HG03575 (cell line): ENCODE measurements at regions not wholly inside any gene's neighbourhood (a gene's known extent, or its start where the extent isn't known, plus 50 kb on each side); places are given as distances from the start of the nearest gene placed in this dataset.

Source experiments
- ATAC-seq: cut with Tn5 transposase; IDR thresholded peaks from one replicate; pipeline ENCODE4 v1.9.1; 2021; ENCODE audit not compliant: unreplicated experiment, insufficient number of reproducible peaks, low FRiP score; ENCODE audit errors: extremely low read depth

DNA sequence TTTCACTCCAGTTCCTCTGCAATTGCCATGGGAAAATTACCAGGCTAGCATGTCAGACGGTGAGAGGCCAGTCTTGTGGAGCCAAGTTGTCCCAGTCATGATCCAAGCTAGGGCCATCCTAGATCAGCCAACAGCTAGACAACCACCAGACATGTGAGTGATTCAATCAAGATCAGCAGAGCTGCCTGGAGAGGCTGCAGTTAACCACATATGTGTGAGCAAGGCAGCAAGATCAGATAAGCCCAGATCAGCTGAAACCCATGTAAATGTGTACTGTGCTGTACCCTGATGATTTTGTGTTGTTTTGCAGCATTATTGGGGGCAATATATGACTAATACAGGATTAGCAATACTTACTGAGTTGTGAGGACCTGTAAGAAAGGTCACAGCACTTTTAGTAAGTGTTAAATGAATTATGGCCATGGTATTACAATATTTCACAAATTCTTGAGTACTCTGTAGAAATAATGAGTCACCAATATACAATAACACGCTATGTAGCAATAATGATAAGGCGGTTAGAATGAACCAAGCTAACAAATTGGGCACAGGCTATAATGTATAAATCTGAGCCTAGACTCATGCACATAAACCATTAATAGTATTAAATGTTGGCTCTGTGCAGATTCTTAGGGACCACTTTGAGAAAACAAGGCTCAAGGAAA lies 91.4 kb downstream of the SUDS3 start:
- no peak for ATAC-seq

DNA sequence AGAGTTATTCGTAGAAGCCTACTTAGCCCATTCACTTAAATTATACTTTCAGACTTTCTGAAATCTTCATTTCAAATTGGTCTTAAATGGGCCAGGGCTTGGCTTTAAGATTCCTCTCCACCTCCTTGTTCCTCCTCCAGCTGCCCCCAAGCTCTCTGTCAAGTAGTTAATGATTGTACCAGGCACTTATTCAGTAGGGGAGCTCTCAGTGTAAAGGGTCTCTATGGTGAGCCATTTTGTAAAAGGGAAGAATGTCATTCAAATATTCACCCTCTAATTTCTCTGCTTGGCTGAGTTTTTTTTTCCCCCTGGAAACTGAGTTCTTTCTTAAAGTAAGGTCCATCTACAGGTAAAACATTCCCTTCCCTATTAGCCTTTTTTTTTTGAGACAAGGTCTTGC lies 96.6 kb downstream of the SUDS3 start:
- no peak for ATAC-seq

DNA sequence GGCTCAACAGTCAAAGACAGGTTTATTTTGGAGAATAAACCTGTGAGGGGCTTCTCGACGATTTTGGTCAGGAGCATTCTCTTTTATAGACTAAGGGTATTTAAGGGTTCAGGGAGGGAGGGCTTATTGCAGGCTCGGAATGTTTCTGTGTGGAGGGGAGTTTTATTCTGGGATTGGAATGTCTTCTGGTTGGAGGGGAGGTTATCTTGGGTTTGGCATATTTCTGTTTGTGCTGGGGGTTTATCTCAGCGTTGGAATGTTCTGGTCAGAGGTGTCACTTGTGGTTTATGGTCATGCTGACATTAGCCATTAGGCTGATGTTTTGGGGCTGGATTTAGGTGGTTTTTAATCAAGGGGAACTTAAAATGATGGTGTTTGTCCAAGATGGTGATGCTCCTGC lies 103.9 kb downstream of the SUDS3 start:
- ATAC-seq, result no peak

DNA sequence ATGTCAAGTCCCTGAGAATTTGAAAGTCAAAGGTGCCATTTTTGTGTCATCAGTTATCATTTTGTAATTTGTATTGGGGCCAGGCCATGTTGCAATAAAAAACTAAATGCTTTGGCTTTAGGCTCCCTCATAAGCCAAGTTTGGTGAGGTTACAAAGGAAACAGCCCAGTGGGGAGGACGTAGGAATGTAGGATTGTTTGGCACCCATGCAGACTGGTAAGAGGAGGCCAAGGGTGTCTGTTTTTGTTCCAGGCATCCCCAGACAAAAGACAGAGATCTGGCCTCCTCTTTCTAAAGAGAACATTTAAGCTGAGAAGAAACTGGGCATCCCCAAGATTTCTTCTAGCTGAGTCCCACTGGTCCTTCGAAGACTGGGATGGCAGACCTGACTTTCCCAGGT lies 111.7 kb downstream of the SUDS3 start:
- ATAC-seq, result no peak

DNA sequence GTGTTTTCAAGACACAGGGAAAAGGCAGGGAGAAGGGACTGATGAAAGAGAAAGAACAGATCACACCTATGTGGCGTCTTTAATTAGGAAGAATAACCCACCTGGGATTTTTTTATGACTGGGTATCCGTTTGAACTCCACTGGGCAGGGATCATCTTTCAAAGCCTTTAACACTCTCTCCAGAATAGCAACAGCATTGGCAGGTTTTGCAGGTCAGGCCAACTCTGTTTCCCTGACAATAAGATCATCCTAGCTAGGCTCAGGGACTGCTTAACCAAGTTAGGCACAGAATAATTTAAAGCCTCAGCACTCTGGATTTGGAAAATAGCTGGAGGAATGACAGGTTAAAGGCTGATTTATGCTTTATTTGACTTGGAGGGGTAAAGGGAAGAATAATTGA lies 117.6 kb downstream of the SUDS3 start:
- ATAC-seq, result no peak

DNA sequence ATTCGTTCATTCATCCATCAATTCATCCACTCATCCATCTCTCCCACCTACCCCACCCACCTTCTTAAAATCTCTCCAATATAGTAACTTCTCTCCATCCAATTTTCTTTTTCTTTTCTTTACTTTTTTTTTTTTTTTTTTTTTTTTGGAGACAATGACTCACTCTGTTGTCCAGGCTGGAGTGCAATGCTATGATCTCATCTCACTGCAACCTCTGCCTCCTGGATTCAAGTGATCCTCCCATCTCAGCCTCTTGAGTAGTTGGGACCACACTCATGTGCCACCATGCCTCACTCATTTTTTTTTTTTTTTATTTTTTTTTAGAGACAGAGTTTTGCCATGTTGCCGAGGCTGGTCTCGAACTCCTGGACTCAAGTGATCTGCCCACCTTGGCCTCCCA lies 118.4 kb downstream of the SUDS3 start:
- no peak for ATAC-seq

DNA sequence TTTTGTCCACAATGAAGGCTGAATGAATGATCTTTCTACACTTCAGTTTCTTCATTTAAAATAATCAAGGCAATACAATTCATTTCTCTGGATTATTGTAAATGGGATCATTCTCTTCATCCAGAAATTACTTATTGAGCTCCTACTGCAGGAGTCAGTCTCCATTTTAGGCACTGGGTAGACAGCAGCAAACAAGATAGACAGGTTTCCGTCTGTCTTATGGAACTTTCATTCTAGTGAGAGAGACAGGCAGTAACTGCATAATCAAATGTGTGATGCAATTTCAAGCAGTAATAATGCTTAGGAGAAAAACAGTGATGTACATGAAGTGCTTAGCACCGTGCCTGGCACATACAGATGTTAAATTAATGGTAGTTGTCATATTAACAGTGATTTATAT lies 118.9 kb downstream of the SUDS3 start:
- ATAC-seq, result no peak

DNA sequence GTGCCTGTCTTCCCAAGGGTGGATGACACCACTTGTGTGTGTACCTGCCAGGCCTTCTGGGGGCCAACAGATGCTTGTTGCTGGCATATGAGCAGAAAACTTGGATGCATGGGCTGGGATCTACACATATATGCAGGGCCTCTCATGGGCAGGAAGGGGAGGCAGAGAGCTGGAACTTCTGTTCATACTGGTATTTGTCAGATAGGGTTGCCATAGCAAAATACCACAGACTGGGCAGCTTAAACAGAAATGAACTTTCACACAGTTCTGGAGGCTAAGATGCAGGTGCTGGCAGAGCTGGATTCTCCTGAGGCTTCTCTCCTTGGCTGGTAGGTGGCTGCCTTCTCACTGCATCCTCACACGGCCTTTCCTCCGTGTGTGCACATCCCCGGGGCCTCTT lies 121.8 kb downstream of the SUDS3 start:
- ATAC-seq, result no peak

DNA sequence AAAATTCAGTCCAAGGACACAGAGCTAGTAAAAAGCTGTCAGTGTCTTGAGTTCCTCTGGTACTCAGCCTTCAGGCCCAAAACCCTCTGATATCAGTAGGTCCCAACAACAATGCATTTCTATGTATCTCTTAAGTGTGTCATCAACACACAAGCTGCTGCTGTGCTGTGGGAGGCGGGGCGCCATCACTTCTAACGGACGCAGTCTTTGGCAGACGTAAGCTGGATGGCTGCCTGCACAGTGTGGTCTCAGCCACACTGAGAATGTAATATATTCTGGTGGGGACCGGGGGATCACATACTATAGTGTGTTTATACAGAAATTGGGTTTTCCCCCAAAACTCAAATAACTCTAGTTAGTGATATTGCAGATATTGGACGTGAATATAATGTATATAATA lies 123.9 kb downstream of the SUDS3 start:
- ATAC-seq, result no peak

DNA sequence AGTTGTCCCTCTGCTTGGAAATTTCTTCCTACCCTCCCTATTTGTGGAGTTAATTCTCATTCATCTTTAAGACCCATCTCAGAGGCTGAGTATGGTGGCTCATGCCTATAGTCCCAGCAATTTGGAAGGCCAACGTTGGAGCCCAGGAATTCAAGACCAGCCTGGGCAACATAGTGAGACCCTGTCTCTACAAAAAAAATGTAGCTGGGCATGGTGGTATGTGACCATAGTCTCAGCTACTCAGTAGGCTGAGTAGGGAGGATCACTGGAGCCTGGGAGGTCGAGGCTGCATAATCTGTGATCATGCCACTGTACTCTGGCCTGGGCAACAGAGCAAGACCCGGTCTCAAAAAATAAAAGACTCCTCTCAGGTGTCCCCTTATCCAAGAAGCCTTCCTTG lies 125.1 kb downstream of the SUDS3 start:
- no peak for ATAC-seq

DNA sequence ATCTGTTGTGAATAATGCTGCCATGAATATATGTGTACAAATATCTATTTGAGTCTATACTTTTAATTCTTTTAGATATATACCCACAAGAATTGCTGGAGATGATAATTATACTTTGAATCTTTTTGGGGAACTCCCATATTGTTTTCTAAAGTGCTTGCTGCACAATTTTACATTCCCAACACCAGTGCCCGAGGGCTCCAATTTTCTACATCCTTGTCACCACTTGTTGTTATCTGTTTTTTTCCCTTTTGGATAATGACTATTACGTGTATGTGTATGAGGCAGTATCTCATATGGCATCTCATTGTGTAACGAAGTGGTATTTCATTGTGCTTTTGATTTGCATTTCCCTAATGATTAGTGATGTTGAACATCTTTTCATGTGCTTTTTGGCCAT lies 127.1 kb downstream of the SUDS3 start:
- ATAC-seq, result no peak

DNA sequence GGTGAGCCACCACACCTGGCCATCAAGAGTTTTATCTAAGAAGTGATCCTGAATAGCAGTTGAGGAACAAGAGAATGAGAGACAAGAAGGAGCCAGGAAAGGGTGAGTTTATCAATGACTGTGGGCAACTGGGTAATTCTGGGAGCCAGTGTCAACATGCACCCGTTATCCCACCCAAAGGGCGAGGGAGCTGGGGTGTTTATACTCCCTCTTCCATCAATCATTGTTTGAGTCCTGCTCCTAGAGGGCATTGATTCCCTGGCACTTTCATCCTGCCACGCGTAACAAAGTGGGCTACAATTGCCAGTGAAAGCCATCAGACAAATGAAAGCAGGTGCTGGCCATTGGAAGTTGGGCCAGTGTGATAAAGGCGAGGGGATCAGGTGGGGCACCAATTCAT lies 136.3 kb downstream of the SUDS3 start:
- ATAC-seq, result no peak

DNA sequence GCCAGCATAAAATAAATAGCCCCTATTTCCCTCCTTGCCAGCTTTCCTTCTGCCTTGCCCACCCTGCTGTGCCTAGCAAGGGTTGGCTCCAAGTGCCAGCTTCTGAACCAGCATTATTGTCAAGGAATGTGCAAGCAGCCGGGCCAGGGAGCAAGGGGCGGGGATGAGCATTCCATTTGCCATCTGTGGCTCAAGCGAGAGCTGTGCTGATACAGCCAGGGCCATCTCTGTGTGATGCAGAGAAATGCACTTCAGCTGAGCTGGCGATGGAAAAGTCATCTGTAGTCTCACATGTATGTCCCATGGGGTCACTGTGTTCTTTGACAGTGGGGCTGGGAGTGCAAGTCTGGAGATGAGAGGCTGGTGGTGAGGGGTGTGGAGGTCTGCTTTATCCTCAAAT lies 137.3 kb downstream of the SUDS3 start:
- ATAC-seq, result no peak

DNA sequence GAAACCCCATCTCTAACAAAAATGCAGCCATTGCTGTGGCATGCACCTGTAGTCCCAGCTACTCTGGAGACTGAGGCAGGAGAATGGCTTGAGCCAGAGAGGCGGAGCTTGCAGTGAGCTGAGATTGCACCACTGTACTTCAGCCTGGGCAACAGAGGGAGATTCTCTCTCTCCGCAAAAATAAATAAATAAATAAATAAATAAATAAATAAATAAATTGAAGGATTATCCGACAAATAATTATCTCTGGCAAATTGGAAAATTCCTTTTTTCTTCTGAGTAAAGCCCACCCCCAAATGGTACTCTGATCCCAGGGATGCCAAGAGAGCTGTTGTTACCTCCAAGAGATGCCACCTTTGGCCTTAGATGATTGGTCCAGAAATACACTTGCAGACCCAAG lies 137.9 kb downstream of the SUDS3 start:
- no peak for ATAC-seq

DNA sequence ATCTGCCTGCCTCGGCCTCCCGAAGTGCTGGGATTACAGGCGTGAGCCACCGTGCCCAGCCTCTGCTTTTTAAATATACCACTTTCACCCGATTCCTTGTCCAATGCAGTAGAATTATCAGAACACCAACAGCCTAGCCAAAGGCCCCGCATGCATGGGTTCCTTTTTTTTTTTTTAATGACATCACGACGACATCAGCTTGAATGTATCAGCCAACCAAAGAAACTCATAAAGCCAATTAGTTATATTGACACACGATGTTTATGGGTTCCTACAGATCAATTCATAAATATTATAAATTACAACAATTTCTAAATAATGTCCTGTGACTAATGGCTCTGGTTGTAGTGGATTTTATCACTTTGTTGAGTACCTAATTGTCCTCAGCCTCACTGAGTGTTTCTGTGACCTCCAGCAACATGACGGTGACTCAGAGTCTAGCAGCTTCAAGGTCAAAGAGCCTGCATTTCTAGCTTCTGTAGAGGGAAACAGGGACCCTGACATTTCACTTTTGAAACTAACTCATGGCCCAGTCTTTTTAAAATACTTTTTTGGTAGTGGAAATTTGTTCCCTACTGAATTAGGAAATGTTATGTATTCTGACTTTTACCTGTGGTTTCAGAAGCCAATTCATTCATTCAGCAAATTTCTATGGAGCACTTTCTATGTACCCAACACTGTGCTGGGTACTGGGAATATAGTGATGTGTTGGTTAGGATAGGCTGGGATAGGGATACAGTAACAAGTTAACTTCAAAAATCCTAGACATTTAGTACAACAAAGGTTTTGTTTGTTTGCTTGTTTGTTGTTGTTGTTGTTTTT lies 144.1 kb downstream of the SUDS3 start:
- ATAC-seq, result no peak

DNA sequence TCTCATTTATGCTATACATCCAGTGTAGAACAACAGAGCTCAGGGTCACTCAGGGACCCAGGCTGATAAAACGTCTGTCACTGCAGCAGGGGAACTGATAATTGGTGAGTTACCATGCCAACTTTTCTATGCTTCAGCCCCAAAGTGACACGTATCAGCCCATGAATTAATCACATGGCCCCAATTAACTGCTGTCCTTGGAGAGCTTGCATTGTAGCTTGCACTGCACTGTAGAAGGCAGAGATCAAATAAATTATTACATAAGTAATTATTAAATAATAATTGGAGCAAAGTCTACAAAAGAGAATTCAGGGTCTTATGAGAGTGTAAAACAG lies 144.6 kb downstream of the SUDS3 start:
- no peak for ATAC-seq

DNA sequence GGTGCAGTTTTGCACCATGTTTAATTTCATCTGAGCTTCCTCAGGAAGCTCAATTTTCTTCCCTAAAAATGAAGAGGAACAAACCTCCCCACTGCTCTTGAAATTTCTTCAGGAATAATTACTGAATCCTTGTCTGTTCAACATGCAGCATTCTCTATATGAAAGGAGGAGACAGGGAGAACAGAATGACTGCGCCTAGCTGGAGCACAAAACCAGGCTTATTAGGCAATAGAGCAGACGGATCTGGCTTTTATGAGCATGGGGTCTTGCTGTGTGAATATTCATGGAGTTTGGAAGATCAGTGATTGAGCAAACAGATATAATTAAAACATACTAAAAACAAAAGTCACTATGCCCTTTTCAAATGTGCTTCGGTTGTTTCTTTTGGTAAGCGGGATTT lies 148.1 kb downstream of the SUDS3 start:
- no peak for ATAC-seq

DNA sequence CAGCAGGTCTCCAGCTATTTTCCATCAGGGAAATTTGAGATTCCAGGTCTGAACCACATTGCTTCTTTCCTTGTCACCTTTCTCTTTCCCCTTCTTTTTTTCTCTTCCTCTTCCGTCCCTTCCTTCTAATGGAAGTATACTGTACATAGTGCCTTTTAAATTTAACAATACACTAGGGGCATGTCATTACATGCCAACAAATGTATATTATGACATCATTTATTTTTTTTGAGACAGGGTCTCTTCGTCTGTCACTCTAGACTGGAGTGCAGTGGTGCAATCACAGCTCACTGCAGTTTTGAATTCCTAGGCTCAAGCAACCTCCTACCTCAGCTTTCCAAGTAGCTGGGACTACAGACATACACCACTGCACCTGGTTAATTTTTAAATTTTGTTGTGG lies 148.9 kb downstream of the SUDS3 start:
- ATAC-seq, result no peak

DNA sequence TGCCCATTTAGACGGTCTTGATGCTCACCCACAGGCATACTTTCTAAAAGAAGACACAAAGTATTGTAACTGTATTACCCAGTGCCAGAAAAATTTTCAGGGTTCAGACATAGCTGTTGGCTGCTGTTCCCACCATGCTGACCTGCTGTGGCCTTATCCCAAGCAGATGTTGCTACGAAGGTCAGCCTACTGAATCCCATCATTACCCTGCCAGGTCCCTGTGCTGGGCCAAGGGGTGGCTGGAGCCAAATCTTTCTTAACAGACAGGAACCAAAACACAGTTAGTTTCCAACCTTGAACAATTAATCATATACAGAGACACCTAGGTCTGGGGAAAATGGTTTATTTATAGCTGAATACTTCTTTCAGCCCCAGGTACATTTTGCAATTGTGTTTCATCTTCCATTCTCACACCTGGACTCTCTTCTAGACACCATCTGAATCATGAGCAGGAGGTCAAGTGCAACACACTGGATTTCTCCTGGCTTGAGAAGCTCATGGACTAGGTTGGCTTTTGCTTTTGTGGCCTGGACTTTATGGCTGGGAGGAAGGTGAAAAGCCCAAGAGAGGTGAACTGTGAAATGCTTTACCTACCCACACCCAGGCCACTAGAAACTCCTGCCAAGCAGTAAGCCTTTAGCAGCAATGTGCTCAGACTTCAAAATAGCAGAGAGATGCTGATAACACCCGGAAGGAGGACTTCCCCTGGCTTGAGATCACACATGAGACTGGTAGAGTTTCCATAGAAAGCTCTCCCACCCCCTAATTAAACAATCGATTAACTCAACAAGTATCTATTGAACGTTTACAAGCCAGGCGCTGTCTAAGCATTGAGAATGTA lies 150.1 kb downstream of the SUDS3 start:
- ATAC-seq, result no peak

DNA sequence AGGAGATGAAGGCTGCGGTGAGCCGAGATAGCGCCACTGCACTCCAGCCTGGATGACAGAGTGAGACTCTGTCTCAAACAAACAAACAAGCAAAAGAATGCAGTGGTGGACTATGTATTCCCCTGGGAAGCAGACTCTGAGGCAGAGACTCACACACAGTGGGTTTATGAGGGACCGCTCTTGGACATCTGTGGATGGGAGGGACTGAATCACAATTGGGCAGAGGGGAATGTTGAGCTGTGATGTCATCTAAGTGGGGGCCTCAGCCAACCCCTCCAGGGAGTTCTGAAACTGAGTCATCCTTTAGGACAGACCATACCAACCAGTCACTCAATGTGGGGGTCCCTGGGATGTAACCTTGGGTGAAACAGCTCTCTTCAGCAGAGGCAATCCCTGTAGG lies 151.0 kb downstream of the SUDS3 start:
- ATAC-seq, result no peak
